ENCODE measurements at regions not wholly inside any gene's neighbourhood (a gene's known extent, or its start where the extent isn't known, plus 50 kb on each side); places are given as distances from the start of the nearest gene placed in this dataset.

DNA sequence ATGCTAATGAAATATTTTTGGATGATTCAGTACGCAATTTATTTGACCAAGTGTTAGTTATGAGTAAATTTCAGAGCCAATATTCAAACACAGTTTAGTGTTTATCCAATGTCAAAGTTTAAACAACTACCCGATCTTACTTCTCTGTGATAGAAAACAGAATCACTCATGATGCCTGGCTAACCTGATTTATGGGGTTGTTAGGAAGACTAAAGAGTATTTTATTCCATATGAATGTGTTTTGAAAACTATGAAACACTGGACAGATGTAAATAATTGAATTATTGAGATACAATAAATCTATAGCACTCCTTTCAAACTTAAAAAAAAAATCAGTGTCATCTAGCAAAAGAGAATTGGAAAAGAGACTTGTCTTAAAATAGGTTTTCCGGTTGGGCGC is 1181.8 kb downstream of the EFNB2 start:
- TF ChIP-seq POLR2A (IDR thresholded peaks at IDR 0.05; ENCODE audit: borderline replicate concordance, extremely low read depth, insufficient read depth, insufficient read length): no peak
- TF ChIP-seq, protein P1, sequence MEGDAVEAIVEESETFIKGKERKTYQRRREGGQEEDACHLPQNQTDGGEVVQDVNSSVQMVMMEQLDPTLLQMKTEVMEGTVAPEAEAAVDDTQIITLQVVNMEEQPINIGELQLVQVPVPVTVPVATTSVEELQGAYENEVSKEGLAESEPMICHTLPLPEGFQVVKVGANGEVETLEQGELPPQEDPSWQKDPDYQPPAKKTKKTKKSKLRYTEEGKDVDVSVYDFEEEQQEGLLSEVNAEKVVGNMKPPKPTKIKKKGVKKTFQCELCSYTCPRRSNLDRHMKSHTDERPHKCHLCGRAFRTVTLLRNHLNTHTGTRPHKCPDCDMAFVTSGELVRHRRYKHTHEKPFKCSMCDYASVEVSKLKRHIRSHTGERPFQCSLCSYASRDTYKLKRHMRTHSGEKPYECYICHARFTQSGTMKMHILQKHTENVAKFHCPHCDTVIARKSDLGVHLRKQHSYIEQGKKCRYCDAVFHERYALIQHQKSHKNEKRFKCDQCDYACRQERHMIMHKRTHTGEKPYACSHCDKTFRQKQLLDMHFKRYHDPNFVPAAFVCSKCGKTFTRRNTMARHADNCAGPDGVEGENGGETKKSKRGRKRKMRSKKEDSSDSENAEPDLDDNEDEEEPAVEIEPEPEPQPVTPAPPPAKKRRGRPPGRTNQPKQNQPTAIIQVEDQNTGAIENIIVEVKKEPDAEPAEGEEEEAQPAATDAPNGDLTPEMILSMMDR (IDR thresholded peaks at IDR 0.05 in 2 of 3, conservative IDR thresholded peaks at IDR 0.05 in 1 of 3; ENCODE audit: borderline replicate concordance in 1 of 3, insufficient read depth in 1 of 3, low read depth in 2 of 3, low read length in 2 of 3): no peak
- no peak for TF ChIP-seq REST (IDR thresholded peaks at IDR 0.05; ENCODE audit: low read depth)
- no peak for TF ChIP-seq YY1 (IDR thresholded peaks at IDR 0.05; ENCODE audit: extremely low read depth, insufficient replicate concordance, low read depth, low read length)
- TF ChIP-seq EZH2 (IDR thresholded peaks at IDR 0.05): no peak
- TF ChIP-seq POLR2AphosphoS5 (IDR thresholded peaks at IDR 0.05; ENCODE audit: low read depth, low read length): no peak
- TF ChIP-seq RAD21 (IDR thresholded peaks at IDR 0.05; ENCODE audit: low read depth): no peak

All from HCT116 (cell line).